ENCODE measurements at regions not wholly inside any gene's neighbourhood (a gene's known extent, or its start where the extent isn't known, plus 50 kb on each side); places are given as distances from the start of the nearest gene placed in this dataset.
"Not testable (repeated sequence)": the region's sequence is repeated elsewhere in the genome, so short reads cannot be mapped to it uniquely, and the experiment has no call there.

DNA sequence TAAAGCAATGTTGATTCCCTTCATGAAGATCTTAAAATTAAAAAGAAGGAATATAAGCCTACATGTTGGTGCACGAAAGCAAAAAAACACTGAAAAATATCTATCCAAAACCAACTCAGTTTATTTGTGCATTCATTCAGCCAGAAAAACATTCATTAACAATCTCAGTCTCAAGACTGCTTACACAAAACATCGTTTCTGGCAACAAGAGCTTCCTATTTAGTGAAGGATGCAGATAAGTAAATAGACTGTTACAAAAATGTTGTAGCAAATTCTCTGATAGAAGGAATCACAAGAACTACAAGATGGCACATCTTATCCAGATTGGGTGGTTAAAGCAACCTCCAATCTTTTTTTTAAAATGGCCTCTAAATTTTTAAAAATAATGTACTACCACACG, 69.7 kb upstream of the DCN start:
- Histone ChIP-seq H3K36me3 (no peaks in the 10 kb centered on the region), H3K27ac (no peak overlapping the region), H3K27me3 (no peaks in the 10 kb centered on the region), H3K4me3 (no peak overlapping the region), H3K4me1 (peaks cover 0 to 8% (median 0%) of the 10 kb centered on the region in 4 donors), H3K9me3 (no peaks in the 10 kb centered on the region)
- TF ChIP-seq, protein P1, sequence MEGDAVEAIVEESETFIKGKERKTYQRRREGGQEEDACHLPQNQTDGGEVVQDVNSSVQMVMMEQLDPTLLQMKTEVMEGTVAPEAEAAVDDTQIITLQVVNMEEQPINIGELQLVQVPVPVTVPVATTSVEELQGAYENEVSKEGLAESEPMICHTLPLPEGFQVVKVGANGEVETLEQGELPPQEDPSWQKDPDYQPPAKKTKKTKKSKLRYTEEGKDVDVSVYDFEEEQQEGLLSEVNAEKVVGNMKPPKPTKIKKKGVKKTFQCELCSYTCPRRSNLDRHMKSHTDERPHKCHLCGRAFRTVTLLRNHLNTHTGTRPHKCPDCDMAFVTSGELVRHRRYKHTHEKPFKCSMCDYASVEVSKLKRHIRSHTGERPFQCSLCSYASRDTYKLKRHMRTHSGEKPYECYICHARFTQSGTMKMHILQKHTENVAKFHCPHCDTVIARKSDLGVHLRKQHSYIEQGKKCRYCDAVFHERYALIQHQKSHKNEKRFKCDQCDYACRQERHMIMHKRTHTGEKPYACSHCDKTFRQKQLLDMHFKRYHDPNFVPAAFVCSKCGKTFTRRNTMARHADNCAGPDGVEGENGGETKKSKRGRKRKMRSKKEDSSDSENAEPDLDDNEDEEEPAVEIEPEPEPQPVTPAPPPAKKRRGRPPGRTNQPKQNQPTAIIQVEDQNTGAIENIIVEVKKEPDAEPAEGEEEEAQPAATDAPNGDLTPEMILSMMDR (IDR thresholded peaks at IDR 0.05): no peak
- TF ChIP-seq POLR2AphosphoS5 (IDR thresholded peaks at IDR 0.05): no peak
- TF ChIP-seq POLR2A (IDR thresholded peaks at IDR 0.05): no peak
- TF ChIP-seq EP300 (IDR thresholded peaks at IDR 0.05): no peak
- intact Hi-C loops (cut with DNase I): no loop called here
- 60 to 75% methylated on average over 3 of the region's 3 CpGs for WGBS, 2 donors
- no peak for DNase-seq

DNA sequence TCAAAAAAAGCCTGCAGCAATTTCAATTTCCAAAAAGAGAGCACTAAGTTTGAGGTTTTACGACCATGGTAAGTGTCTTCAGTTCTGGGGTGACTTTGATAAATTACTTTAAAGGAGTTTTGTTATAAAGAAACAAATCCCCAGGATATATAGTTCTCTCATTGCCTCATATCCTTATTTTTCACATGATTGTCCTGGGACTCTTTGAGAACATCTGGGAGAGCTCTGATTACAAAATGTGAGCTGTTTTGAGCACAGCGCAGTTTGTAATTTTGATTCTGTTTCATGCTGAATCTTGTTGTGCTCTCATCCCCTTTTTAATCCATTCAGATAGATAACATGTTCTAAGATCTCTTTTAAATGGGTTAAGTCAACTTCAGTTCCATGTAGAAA, 67.7 kb upstream of the DCN start:
- WGBS, 2 donors: 72 to 73% methylated on average over 2 of the region's 2 CpGs
- Histone ChIP-seq H3K4me3 (no peak overlapping the region), H3K9me3 (no peaks in the 10 kb centered on the region), H3K4me1 (peaks cover 0 to 8% (median 0%) of the 10 kb centered on the region in 4 donors), H3K36me3 (no peaks in the 10 kb centered on the region), H3K27me3 (no peaks in the 10 kb centered on the region), H3K27ac (peak overlapping the region; percentile 44 to 54 (median 48))
- intact Hi-C loops (cut with DNase I): no loop called here
- DNase-seq: no peak
- TF ChIP-seq POLR2A (IDR thresholded peaks at IDR 0.05) (no peak), POLR2AphosphoS5 (IDR thresholded peaks at IDR 0.05) (no peak), EP300 (IDR thresholded peaks at IDR 0.05) (no peak)

DNA sequence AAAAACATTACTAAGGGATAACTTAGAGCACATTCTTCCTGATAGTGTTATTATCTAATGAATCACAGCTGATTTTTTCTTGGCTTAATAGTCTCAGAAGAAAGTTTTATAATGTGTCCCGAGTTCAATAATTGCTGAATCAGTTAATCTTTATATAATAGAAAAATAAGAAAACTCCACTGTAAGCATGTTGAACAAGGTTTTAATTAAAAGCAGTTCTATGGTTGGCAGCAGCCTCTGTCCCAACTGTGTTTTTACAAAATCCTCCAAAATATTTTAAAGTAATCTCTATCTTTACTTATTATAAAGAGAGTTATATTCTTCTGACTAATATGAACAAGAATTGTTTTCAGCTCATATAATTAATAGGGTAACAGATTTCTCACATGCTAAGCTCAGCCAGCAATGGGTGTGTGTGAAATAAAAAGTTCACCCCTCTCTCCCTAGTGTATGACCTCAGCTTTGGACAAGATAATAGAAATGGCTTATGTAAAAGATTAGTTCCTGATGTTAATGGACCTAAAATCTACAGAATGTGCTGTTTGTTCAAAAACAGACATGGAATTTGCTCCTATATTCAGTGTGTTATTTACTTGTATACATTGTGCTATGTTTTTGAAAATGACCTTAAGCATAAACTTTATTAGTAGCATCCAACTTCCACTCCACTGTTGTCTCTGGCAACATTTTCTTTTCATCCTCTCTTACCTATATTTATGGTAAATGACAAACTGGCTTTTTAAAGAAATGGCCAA, 67.1 kb upstream of the DCN start:
- intact Hi-C loops (cut with DNase I): no loop called here
- no peak overlapping the region for H3K4me3 ChIP-seq
- TF ChIP-seq, protein P1 (IDR thresholded peaks at IDR 0.05): no peak
- TF ChIP-seq EP300 (IDR thresholded peaks at IDR 0.05) (no peak), POLR2A (IDR thresholded peaks at IDR 0.05) (no peak), POLR2AphosphoS5 (IDR thresholded peaks at IDR 0.05) (no peak)
- H3K27ac ChIP-seq: peak overlapping the region; percentile 44 to 54 (median 48)
- 40 to 62% methylated on average over 1 of the region's 1 CpG for WGBS, 2 donors
- no peaks in the 10 kb centered on the region for H3K27me3 ChIP-seq
- no peaks in the 10 kb centered on the region for H3K36me3 ChIP-seq
- no peak for DNase-seq
- peaks cover 0 to 8% (median 0%) of the 10 kb centered on the region in 4 donors for H3K4me1 ChIP-seq
- no peaks in the 10 kb centered on the region for H3K9me3 ChIP-seq

DNA sequence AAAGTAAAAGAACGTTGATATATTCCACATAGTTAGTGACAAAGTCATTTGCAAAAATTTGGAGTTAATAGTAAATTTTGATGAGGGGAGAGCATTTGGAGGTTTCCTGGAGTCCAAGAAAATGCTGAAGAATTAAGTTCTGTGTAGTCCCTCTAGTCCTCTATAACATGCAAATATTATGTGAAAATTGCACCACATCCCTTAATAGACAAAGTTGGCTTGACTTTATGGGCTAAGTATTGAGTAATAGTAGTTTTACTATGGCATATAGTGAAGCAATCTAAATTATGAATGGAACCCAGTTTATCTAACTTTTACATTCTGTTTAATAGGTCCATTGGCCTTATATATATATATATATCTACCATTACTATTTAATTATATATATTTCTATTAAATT, 66.4 kb upstream of the DCN start:
- peaks cover 0 to 8% (median 0%) of the 10 kb centered on the region in 4 donors for H3K4me1 ChIP-seq
- DNase-seq: no peak
- H3K27ac ChIP-seq: no peak overlapping the region
- H3K4me3 ChIP-seq: no peak overlapping the region
- 64 to 70% methylated on average over 1 of the region's 1 CpG for WGBS, 2 donors
- TF ChIP-seq EP300 (IDR thresholded peaks at IDR 0.05) (no peak), POLR2AphosphoS5 (IDR thresholded peaks at IDR 0.05) (no peak), POLR2A (IDR thresholded peaks at IDR 0.05) (no peak)
- TF ChIP-seq, protein P1 (IDR thresholded peaks at IDR 0.05): no peak
- peaks cover 0 to 6% (median under 1%) of the 10 kb centered on the region in 4 donors for H3K9me3 ChIP-seq
- H3K36me3 ChIP-seq: no peaks in the 10 kb centered on the region
- no peaks in the 10 kb centered on the region for H3K27me3 ChIP-seq
- intact Hi-C loops (cut with DNase I): no loop called here

DNA sequence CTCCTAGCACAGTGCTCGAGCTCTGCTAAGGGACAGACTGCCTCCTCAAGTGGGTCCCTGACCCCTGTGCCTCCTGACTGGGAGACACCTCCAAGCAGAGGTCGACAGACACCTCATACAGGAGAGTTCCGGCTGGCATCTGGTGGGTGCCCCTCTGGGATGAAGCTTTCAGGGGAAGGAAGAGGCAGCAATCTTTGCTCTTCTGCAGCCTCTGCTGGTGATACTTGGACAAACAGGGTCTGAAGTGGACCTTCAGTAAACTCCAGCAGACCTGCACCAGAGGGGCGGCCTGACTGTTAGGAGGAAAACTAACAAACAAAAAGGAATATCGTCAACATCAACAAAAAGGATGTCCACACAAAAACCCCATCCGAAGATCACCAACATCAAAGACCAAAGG, 60.6 kb upstream of the DCN start:
- H3K27ac ChIP-seq; H3K9me3 ChIP-seq; H3K36me3 ChIP-seq; intact Hi-C loops (cut with DNase I); H3K4me3 ChIP-seq; H3K27me3 ChIP-seq; H3K4me1 ChIP-seq; DNase-seq: not testable (repeated sequence)
- WGBS, 2 donors: 75 to 86% methylated on average over 6 of the region's 6 CpGs

DNA sequence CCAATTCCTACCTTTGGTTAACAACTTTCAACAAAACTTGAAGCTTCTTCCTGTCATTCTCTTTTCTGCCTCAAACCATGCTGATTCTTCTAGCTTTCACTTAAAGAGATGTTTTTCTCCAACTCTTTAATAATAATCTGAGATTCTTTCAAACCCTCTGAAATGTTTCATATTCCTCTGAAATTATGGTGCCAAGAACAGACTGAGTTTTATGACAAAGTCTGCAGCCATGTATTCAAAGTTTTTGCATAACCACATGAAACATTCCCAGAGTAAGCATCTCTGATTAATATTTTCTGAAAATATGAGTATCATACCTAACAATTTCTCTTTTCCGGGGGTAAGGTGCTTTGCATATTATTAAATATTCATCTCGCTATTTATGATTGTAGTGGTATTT, 59.1 kb upstream of the DCN start:
- intact Hi-C loops (cut with DNase I): no loop called here
- Histone ChIP-seq H3K4me3 (no peak overlapping the region), H3K27me3 (no peaks in the 10 kb centered on the region), H3K36me3 (no peaks in the 10 kb centered on the region), H3K9me3 (peaks cover 0 to 6% (median under 1%) of the 10 kb centered on the region in 4 donors), H3K27ac (peak overlapping the region in 1 of 4 donors; percentile 8), H3K4me1 (peaks cover 0 to 4% (median 0%) of the 10 kb centered on the region in 4 donors)
- TF ChIP-seq EP300 (IDR thresholded peaks at IDR 0.05) (no peak), POLR2AphosphoS5 (IDR thresholded peaks at IDR 0.05) (no peak), POLR2A (IDR thresholded peaks at IDR 0.05) (no peak)
- TF ChIP-seq, protein P1 (IDR thresholded peaks at IDR 0.05): no peak
- 86 to 92% methylated on average over 2 of the region's 2 CpGs for WGBS, 2 donors
- no peak for DNase-seq

Measured in sigmoid colon (tissue), 6 donors.